Gastroesophageal sphincter (tissue), 4 donors: ENCODE measurements at regions not wholly inside any gene's neighbourhood (a gene's known extent, or its start where the extent isn't known, plus 50 kb on each side); places are given as distances from the start of the nearest gene placed in this dataset.

Source experiments
- ATAC-seq: fragments of 150-250 bp; one replicate; pipeline ENCODE4 v1.9.1; 2016; ENCODE audit warnings: mild to moderate bottlenecking, moderate library complexity
- H3K27ac ChIP-seq, 4 donors: fragments of 200-600 bp; sonication (generic) in 3 of 4; 1 replicate in 3 of 4; 2 replicates in 1 of 4; pipeline ENCODE4 v1.5.1; 2016 to 2019
- H3K27me3 ChIP-seq: fragments of 200-600 bp; sonication (generic); one replicate; pipeline ENCODE4 v1.5.1; 2019
- H3K36me3 ChIP-seq, 2 donors: fragments of 200-600 bp; sonication (generic); one replicate each; pipeline ENCODE4 v1.5.1; 2019; ENCODE audit warnings: control low read depth in 1 of 2
- H3K4me1 ChIP-seq, 3 donors: fragments of 200-600 bp; sonication (generic); 1 replicate in 2 of 3; 2 replicates in 1 of 3; pipeline ENCODE4 v1.5.1; 2016 to 2019; ENCODE audit warnings: control low read depth in 2 of 3
- H3K4me3 ChIP-seq, 2 donors: fragments of 200-600 bp; sonication (generic); one replicate each; pipeline ENCODE4 v1.5.1; 2019; ENCODE audit warnings: mild to moderate bottlenecking in 1 of 2, moderate library complexity in 1 of 2
- H3K9me3 ChIP-seq, 3 donors: fragments of 200-600 bp; sonication (generic); one replicate each; pipeline ENCODE4 v1.5.1; 2017 to 2019; ENCODE audit warnings: control low read depth in 2 of 3
- EP300 ChIP-seq: sonication (generic); formaldehyde crosslinking; IDR thresholded peaks from one replicate; pipeline ENCODE4 v1.6.1; 2017; ENCODE audit warnings: antibody characterized with exemption, mild to moderate bottlenecking
- POLR2A ChIP-seq, 2 donors: fragments of 450-650 bp; IDR thresholded peaks; one replicate each; pipeline ENCODE4 v1.6.1; 2017; ENCODE audit warnings: antibody characterized with exemption in 2 of 2, mild to moderate bottlenecking in 2 of 2, moderate library complexity in 1 of 2
- POLR2AphosphoS5 ChIP-seq: sonication (generic); formaldehyde crosslinking; IDR thresholded peaks from one replicate; pipeline ENCODE4 v1.6.1; 2017; ENCODE audit warnings: antibody characterized with exemption
- WGBS, 2 donors: methylation state at CpG; one replicate each; pipeline ENCODE4 v1.1.5; 2018; ENCODE audit warnings: low coverage in 1 of 2; 5-methylcytosine and 5-hydroxymethylcytosine counted together
- TF ChIP-seq, protein P1 (sequence below), 4 experiments: fragments of 200-600 bp in 2 of 4; fragments of 450-650 bp in 2 of 4; sonication (generic) in 1 of 4; IDR thresholded peaks; one replicate each; pipeline ENCODE4 v1.5.1; 2017 to 2019; ENCODE audit warnings: antibody characterized with exemption in 4 of 4, mild to moderate bottlenecking in 2 of 4, moderate library complexity in 2 of 4

DNA sequence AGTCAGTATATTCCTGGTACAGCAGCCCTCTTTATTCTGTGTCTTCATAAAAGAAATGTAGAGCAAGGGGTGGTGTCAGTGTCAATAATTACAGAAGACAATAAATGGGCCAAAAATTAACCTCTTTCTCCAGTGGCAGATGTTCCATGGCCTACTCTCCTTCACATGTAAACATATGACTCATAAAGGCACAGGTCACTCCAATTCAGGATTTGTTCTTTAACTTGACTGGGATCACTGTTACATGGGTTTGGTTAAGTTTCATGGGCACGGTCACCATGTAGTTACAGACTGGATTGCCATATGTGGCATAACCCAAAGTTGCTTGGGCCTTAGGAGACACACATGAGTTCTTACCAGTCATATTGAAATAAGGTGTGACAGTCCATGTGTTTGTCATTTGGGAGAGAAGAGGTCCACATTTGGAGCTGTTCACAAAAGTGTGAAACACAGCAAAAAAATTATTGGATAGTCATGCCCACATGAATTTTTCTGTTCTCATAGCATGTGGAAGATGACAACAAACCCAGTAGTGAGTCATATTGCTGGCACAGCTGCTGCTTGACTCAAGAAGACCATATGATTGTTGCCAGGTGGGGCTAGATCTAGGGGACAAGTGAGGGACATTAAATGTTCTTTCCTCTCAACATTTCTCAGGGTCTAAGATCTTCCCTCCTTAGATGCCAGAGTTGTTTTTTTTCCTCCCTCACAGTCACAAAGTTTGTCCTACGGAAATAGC lies 68.1 kb upstream of the HTR2A start:
- ATAC-seq, result no peak
- no peaks in the 10 kb centered on the region for H3K36me3 ChIP-seq
- TF ChIP-seq, protein P1, sequence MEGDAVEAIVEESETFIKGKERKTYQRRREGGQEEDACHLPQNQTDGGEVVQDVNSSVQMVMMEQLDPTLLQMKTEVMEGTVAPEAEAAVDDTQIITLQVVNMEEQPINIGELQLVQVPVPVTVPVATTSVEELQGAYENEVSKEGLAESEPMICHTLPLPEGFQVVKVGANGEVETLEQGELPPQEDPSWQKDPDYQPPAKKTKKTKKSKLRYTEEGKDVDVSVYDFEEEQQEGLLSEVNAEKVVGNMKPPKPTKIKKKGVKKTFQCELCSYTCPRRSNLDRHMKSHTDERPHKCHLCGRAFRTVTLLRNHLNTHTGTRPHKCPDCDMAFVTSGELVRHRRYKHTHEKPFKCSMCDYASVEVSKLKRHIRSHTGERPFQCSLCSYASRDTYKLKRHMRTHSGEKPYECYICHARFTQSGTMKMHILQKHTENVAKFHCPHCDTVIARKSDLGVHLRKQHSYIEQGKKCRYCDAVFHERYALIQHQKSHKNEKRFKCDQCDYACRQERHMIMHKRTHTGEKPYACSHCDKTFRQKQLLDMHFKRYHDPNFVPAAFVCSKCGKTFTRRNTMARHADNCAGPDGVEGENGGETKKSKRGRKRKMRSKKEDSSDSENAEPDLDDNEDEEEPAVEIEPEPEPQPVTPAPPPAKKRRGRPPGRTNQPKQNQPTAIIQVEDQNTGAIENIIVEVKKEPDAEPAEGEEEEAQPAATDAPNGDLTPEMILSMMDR (IDR thresholded peaks at IDR 0.05), result no peak
- no peak for TF ChIP-seq POLR2AphosphoS5
- no peak for TF ChIP-seq POLR2A (IDR thresholded peaks at IDR 0.05)
- TF ChIP-seq EP300, result no peak
- no peaks in the 10 kb centered on the region for H3K9me3 ChIP-seq
- no peak overlapping the region for H3K27ac ChIP-seq
- no peaks in the 10 kb centered on the region for H3K4me1 ChIP-seq
- 80 to 100% methylated on average over 1 of the region's 2 CpGs for WGBS, 2 donors
- no peak overlapping the region for H3K4me3 ChIP-seq
- no peaks in the 10 kb centered on the region for H3K27me3 ChIP-seq

- WGBS, 2 donors, result 90 to 100% methylated on average over 1 to 2 of the region's 4 CpGs
- TF ChIP-seq POLR2A (IDR thresholded peaks at IDR 0.05), result no peak
- no peak for TF ChIP-seq POLR2AphosphoS5
- no peak for TF ChIP-seq EP300
- H3K36me3 ChIP-seq, result no peaks in the 10 kb centered on the region
- ATAC-seq, result no peak
- no peaks in the 10 kb centered on the region for H3K27me3 ChIP-seq
- no peaks in the 10 kb centered on the region for H3K4me1 ChIP-seq
- H3K9me3 ChIP-seq, result no peaks in the 10 kb centered on the region
- no peak overlapping the region for H3K27ac ChIP-seq
- no peak overlapping the region for H3K4me3 ChIP-seq
These were observed 67.1 kb upstream of the HTR2A start for GRCh38 chr13:46963904-46964303.

- Histone ChIP-seq H3K27ac (no peak overlapping the region), H3K9me3 (no peaks in the 10 kb centered on the region), H3K4me3 (no peak overlapping the region), H3K36me3 (no peaks in the 10 kb centered on the region), H3K4me1 (no peaks in the 10 kb centered on the region), H3K27me3 (no peaks in the 10 kb centered on the region)
- ATAC-seq, result no peak
- 77 to 83% methylated on average over 6 of the region's 6 CpGs for WGBS, 2 donors
- no peak for TF ChIP-seq EP300
- no peak for TF ChIP-seq POLR2A (IDR thresholded peaks at IDR 0.05)
- TF ChIP-seq, protein P1 (IDR thresholded peaks at IDR 0.05), result peak in 1 of 4 experiments; percentile 14
- TF ChIP-seq POLR2AphosphoS5, result no peak
These were observed 65.6 kb upstream of the HTR2A start for GRCh38 chr13:46962281-46962941.

DNA sequence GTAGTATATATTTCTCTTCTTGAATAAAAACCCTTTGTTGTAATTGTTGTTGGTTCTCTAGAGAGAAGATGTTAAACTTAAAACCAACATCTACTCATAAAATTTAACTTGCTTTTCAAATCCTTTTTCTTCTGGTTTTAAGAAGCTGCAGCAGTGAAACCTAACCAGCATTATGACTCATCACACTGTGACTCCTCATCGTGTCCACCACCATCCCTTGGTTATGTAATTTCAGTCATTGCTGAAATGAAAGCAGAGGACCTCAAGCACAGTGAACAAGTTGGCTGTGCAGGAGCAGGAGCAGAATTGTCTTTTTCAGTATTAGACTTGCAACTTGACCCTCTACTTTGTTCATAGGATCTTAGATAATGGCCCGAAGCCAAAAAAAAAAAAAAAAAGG lies 64.9 kb upstream of the HTR2A start:
- peak; percentile 55 for ATAC-seq
- no peaks in the 10 kb centered on the region for H3K4me1 ChIP-seq
- no peaks in the 10 kb centered on the region for H3K27me3 ChIP-seq
- TF ChIP-seq POLR2AphosphoS5 (no peak), EP300 (no peak), POLR2A (IDR thresholded peaks at IDR 0.05) (no peak)
- TF ChIP-seq, protein P1 (IDR thresholded peaks at IDR 0.05), result no peak
- 0 to 20% methylated on average over 1 to 2 of the region's 2 CpGs for WGBS, 2 donors
- no peak overlapping the region for H3K4me3 ChIP-seq
- H3K36me3 ChIP-seq, result no peaks in the 10 kb centered on the region
- H3K27ac ChIP-seq, result no peak overlapping the region
- no peaks in the 10 kb centered on the region for H3K9me3 ChIP-seq

DNA sequence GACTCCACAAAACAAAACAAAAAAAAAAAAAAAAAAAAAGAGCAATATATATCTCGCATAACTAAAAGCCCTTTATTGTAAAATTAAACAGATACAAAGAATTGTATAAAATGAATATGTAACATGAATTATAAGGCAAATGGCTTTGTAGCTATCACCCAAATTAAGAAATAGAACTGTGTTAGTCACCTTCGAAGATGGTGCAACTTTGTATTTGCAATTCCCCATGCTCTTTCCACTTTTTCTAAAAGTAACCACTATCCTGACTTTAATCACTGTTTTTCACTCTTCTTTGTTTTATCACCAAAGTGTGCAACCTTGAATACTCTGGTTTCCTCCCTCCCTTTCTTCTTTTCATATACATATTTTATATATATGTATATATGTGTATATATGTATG lies 57.1 kb upstream of the HTR2A start:
- 82 to 90% methylated on average over 2 of the region's 2 CpGs for WGBS, 2 donors
- Histone ChIP-seq H3K27ac (no peak overlapping the region), H3K4me3 (no peak overlapping the region), H3K27me3 (no peaks in the 10 kb centered on the region), H3K9me3 (no peaks in the 10 kb centered on the region), H3K4me1 (no peaks in the 10 kb centered on the region), H3K36me3 (no peaks in the 10 kb centered on the region)
- TF ChIP-seq EP300, result no peak
- TF ChIP-seq, protein P1 (IDR thresholded peaks at IDR 0.05), result no peak
- TF ChIP-seq POLR2A (IDR thresholded peaks at IDR 0.05), result no peak
- ATAC-seq, result no peak
